ENCODE measurements at regions not wholly inside any gene's neighbourhood (a gene's known extent, or its start where the extent isn't known, plus 50 kb on each side); places are given as distances from the start of the nearest gene placed in this dataset.

DNA sequence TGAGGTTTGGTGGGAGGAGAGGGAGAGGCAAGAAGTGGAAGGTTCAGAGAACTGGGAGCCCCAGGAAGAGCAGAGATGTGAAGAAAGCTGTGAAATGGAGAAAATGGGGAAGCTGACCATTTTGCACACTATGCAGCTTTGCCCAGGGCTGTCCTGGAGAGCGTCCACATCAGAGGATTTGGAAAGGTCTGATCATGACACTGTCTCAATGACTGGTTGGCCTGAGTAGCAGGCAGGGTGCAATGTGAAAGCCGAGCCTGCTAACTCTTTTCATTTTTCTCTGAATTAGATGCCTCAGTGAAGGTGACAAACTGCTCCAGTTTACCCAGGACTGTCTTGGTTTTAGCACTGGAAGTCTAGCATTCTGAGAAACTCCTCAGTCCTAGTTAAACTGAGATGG, 330.1 kb upstream of the RPS6KA3 start:
- no peak for DNase-seq

DNA sequence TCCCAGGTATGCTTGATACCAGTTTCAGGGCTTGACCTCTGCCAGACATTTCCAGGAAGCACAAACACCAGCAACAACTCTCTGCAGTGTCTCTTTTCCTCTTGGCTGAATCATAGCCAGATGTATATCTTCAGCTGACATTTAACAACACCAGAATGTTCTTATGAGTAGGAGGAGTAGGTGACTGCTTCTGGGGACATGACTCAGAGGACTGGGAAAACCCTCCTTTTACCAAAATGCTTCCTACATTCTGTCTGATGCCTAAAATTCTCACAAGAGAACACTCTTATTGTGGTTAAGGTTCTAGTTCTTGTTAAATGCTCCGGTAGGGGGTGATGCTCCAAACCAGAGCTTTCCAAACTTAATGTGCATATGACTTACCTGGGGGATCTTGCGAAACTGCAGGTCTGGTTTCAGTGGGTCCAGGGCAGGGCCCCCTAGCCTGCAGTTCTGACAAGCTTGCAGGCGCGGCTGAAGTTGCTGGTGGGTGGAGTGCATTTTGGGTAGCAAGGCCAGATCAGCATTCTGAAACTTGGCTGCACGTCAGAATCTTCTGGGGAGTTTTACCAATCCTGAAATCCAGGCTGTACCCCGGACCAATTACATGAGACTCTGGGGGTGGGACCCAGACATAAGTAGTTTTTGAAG, 329.3 kb upstream of the RPS6KA3 start:
- DNase-seq, result peak; percentile 10

DNA sequence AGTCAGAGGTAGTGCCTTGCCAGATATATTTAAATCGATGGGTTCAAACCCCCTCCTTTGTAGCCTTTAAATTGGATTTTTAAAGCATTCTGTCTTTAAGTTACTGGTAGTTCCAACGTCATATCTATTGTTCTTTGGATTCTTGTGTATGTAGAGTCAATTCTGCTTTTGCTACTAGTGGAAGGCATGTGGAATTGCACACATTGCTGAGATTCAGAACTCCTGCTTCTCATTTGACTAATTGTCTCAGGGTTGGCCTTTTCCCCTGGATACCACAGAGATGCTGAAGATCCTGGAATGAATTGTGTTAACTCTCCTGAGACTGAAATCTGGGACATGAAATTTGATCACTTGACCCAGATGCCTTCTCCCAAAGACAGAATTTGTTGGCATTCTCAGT, 328.3 kb upstream of the RPS6KA3 start:
- DNase-seq, result no peak

DNA sequence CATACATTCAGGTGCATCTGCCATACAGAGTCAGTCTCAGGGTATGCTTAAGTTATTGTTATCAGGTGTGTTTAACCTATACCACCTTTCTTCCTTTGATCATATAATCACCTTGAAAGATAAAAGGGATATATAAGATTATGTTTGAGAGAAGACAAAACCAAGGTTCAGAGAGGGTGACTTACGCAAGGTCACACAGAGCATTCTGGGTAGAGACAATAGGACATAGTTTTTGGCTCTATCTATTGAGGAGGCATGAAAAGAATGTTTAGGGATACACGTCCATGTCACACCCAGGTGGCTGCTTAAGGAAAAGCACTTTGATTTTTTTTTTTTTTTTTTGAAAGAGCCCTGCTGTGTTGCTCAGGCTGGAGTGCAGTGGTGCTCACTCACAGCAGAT, 327.1 kb upstream of the RPS6KA3 start:
- DNase-seq, result no peak

DNA sequence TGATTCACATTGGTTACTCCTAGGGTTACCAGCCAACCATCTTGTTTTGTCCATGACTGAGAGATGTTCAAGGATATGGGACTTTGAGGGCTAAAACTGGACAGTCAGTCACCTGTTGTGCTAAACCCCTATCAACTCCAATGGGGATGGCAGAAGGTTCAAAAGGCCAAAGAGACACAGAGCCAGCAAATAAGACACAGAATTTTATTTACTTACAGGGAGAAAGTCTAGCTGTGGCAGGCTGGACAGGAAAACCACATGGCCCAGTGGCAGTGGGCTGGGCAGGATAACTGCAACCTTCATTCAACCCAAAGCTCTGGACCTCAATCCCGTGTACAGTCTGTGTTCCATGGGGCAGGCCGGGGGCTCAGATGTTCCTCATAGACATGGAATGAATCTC, 326.7 kb upstream of the RPS6KA3 start:
- DNase-seq, result no peak

DNA sequence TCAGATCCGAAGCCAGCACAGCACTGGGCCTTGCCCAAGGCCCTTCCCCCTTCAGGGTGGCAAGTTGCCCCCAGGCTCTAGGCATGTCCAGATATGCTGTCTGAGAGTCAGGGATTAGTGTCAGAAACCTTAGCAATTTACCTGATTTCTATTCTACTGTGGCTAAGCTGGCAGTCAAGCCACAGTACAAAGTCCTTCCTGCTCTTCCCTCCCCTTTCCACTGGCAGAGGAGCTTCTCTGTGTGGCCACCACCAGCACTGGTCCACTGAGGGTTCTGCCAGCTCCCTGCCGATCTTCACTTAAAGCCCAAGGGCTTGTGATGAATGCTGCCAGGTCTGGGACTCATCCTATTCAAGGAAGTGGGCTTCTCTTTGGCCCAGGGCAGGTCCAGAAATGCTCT, 324.5 kb upstream of the RPS6KA3 start:
- DNase-seq, result no peak

DNA sequence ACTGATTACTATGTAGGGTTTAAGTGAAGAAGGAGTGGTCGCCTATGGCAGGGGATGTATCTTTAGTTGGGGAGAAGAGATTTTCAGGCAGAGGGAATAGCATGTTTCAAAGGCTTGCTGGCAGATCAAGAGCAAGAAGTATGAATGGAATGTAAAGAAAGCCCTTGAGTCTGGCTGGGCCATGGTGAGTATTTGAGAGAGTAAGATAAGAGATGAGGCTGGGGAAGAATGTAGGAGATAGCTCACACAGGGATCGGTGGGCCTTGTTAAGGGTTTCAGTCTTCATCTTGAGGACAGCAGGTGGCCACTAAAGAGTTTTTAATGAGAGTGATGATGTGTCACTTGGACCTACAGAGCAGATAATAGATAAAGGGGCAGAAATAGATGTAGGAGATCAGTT, 319.1 kb upstream of the RPS6KA3 start:
- DNase-seq, result no peak

DNA sequence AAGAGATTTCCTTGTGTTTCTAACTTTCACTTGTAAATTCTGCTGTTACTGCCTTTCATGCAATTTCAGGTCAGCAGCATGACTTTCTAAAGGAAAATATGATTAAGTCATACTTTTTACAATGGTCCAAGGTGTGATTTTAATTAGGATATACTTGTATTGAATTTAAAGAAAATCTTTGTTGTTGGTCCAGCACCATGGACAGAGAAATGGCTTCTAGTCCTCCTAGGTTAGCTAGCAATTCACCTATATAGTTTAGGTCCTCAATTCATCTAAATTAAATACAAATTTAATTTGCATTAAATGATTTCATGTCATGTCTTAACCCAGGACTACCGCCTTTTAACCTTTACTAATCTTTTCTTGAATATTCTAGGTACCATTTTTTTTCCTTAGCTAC, 304.9 kb upstream of the RPS6KA3 start:
- no peak for DNase-seq

DNA sequence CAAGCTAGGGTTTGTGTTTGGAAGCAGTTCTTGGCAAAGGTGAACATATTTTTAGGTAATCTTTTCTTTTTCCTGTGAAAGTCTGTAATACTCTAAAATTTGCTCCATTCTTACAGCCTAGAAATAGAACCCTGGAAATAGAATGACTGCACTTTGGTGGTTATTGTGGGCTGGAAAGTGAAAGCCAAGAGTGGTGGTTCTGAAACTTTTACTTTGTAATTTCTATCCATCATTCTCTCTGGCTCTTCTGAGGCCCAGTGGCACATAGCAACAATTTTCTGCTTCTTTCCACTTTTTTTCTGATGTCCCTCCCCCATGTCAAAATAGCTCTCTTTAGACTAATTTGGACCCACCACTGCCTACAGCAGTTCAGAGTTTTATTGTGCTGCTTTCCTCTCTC, 300.4 kb upstream of the RPS6KA3 start:
- no peak for DNase-seq

DNA sequence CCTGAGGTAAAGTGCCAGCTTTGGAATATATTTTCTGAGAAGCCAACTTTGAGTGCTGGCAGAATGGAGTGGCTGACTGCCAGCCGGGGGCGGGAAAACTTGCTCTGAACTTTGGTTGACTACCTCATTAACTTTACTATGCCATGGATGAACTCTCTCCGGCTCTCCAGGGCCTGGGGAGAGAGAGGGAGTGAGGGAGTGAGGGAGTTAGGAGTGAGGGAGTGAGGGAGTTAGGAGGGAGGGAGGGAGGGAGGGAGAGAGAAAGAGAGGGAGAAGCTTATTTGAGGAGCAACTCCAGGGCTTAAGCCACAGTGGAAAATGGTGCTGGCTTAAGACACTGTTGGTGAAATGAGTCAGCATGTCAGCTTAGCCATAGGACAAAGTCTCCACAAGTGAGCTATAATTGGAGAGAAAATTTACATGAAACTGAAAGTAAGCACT, 280.9 kb upstream of the RPS6KA3 start:
- DNase-seq, result no peak

DNA sequence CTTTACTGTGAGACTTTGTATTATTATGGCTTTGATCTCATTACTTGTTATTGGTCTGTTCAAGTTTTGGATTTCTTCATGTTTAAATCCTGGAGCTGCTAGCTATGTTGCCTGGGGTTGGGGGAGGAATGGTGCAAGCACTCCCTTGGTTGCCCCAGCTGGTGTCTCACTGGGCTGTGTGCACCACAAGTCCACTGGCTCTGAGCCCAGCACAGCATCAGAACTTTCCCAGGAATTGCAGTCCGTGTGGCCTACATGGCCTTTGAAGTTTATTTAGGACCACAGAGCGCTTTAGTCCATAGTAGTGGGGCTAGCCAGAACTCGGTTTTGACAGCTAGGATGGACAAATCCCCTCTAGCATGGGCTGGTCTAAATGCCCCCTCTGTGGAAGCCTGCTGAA, 278.8 kb upstream of the RPS6KA3 start:
- DNase-seq, result no peak

DNA sequence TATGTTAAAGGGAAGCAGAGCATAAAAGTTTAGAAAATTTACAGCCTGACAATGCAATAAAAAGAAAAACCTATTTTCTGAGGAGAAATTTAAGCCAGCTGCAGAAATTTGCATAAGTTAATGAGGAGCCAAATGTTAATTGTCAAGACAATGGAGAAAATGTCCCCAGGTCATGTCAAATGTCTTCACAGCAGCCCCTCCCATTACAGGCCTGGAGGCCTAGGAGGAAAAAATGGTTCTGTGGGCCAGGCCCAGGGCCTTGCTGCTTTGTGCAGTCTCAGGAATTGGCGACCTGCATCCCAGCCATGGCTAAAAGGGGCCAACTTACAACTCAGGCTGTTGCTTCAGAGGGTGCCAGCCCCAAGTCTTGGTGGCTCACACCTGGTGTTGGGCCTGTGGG, 275.4 kb upstream of the RPS6KA3 start:
- DNase-seq, result no peak

DNA sequence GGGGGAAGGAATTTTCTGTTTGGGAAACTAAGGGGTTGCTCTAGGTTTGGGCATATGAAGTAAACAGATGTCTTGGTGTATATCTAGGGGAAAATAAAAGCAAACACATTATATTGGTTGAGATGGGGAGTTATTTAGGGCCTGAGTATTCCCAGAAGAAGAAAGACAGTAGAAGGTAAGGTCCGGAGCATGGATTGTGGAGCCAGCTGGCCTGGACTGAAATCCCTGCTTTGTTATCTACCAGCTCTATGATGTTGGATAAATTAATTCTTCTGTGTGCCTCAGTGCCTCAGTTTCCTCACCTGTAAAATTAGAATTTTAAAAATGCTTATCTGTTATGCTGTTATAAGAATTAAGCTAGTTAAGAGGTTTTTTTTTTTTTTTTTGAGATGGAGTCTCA, 272.3 kb upstream of the RPS6KA3 start:
- no peak for DNase-seq

DNA sequence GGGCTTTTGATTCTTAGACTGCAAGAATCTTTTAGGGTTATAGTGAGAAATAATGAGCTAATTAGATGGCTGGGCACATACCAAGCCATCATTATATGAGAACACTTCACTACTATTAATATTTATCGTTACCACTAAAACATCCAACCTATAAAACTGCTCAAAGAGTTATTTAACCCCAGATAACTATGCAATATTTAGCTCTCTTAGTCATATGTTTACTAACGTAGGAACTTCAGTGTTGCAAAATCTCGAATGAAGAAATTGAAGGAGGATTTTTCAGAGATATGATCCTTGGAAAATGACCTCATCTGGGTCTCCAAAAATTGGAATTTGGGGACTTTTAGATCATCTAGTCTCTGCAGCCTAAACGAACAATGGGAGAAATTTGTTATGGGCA, 265.0 kb upstream of the RPS6KA3 start:
- DNase-seq, result no peak

DNA sequence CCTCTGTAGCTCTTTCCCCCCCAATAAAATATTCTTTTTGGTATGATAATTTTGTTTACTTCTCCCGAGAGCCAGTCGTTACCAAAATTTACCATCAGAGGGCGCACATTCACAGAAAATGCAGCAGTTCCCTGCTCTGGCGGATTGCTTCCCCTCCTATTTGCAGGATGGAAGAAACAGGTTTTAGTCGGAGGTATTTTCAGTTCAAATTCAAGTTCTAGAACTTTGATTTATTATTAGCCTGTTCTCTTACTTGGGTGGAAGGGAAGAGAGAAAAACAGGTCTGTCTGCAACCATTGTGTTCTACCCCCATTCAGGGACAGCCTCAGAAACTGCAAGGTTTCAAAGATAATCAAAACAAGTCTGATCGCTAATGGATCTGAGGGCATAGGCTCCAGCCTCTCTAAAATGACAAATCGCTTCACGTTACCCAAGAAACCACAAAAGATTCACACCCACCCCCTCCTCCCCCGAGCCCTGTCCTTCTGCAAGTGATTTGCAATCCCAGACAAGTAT, 263.8 kb upstream of the RPS6KA3 start:
- peak; percentile 46 for DNase-seq

DNA sequence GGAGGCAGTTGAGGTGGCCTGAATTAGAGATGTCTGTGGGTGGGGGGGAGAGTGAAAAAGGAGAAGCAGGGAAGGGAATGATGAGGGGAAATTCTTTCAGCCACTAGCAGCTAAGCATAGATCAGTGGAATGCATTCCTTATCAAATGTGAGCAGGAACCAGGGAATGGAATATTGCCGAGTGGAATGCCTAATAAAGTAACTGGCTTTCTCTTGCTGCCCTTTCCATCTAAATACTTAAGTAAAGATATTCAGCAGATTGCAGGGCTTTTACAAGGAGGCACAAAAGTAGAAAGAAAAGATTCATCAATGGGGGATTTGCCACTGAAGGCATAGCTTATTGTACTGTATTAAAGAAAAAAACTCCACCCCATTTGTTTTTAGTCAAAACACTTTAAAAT, 263.0 kb upstream of the RPS6KA3 start:
- no peak for DNase-seq

DNA sequence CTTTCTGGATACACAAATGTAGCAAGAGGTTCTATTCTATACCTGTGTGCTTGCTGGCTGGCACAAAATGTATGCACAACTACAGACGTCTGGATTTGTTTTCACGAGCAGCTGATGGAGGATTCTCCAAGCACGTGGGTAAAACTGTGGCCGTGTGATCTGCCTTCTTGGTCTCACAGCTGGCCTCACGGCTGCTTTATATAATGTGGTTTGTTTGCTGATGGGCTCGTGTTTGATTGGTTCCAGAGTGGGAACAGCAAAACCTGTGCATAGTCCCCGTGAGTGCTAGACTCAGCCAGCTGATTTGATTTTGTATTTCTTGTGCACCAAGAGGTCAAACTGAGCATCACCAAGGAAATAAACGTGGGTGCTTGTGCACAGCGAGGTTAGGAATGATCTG, 262.6 kb upstream of the RPS6KA3 start:
- no peak for DNase-seq

DNA sequence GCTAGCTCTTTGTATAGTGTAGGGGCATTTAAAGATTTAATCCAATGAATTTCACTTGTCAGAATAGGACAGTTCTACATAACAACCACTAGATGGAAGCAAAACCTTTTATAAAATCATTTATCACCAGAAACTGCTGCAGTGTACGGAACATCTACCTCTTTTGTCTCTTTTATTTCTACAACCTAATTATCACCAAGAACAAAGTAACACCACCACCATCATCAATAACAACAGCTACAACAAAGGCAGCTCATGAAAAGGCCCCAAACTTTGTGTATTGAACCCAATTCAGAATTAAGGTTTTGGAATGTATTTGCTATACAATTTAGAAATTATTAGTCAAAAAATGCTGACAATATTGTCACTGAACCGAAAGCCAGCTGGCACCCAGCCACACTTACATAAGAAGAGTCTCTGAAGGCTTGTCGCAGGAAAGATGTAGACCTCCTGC, 260.9 kb upstream of the RPS6KA3 start:
- DNase-seq, result no peak

DNA sequence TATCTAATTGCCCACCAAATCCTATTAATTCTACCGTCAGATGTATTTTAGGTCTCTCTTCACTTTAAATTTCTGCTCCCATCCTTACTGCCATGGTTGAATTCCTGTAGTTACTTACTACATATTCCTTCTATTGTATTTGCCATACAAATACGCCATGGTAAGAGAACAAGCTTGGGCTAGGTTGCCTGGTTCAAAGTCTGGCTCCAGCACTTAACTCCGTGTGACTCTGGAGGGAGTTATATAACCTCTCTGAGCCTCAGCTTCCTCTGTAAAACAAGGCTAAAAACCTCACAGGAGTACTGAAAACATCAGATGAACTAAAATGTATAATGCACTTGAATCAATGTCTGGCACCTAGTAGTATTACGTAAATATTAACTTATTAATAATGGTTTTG, 260.3 kb upstream of the RPS6KA3 start:
- no peak for DNase-seq

DNA sequence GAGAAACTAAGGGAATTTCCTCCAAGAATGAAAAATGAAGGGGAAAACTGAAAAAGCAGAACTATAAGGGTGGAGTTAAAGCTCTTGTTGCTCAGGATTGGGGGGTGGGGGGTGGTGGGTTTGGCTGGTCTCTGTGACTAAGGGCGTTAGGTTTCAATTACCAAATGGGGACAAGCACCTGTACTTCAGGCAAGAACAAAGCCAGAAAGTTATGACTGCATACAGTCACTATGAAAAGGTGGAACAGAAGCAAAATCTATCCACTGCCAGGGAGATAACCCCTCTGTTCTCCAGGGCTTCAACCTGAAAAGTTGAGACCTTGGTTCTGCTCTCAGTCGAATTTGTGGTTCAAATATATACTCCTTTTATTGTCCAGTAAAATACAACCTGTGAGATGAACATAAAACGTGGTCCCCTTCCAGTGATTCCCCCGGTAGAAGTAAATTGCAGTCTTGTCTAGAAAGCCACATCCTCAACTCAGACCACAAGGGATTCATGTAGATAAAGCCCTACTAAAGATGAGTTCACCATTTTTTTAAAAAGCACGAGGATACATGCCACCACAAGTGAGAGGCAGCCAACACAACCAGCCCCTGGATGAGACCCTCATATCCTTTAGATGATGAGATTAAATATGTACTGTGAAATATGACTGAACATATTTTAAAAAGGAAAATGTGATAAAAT, 257.1 kb upstream of the RPS6KA3 start:
- no peak for DNase-seq

DNA sequence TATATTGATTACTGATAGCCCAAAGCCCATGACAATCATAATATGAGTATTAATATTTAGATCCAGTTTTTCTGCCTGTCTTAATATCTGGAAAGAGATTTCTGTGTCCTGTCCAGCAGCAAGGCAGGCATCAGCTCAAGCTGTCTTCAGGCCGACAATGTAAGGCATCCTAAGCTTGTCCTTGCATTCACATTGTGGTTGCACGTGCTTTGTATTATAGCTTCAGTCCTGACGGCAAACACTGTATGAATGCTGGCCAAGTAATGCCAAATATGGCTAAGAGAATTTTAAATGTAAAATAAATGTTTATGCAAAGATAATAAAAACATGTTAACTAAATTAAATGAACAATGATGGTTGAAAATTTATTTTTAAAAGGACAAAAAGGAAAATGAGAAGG, 255.7 kb upstream of the RPS6KA3 start:
- DNase-seq, result no peak

DNA sequence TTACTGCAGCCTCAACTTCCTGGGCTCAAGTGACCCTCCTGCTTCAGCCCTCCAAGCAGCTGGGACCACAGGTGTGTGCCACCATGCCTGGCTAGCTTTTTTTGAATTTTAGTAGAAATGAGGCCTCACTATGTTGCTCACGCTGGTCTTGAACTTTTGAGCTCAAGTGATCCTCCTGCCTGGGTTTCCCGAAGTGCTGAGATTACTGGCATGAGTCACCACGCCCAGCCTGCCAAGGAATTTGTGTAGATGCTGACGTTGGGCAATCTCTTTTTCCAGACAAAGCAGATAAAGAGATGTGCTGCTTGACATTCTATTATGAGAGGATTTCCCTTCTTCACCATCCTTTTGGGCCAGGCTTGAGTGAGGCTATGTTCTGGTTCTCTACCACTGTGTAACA, 254.5 kb upstream of the RPS6KA3 start:
- no peak for DNase-seq

DNA sequence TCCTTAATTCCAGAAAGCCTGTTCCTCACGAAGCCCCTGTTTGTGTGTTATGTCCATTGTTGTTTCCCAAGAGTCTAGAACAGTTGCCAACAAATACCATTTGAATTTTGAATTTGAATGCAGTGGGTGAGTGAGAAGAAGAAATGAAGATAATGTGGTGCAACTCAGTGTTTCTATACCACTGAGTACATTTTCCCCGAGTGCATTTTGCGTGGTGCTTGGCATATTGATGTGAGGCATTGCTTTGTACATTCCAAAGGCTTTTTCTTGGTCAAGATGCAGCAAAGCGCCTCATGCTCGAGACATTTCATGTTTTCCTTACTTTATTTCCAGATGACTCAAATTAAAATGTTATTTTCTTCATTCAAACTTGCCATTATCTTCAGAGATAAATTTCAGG, 253.1 kb upstream of the RPS6KA3 start:
- no peak for DNase-seq

DNA sequence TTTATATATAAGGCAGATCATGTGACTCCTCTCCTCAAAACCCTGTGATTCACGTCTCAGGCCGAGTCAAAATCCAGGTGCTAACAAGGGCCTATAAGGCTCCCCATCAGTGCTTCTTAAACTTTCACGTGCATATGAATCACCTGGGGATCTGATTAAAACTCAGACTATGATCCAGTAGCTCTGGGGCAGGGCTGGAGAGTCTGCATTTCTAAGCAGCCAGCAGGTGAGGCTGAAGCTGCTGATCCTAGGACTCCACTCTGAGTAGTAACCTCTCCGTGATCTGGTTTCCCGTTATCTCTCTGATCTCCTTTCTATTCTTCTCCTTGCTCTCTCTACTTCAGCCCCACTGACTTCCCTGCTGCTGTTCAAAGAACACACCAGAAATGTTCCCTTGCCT, 252.4 kb upstream of the RPS6KA3 start:
- DNase-seq, result no peak

DNA sequence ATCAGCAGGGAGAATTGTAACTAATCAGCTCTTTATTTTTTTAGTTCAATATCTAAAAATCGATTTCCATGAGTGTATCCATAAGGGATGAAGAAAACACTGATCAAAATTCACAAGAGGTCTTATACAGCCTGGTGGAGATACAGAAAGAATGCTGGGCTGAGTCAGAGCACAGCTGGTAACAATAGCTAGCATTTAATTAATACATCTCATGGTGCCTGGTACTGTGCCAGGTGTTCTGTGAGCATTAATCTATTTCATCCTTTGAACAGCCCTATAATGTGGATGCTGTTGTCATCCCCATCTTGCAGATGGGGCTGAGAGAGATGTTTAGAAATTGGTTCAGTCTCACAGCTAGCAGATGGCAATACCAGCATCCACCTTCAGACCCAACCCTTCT, 250.9 kb upstream of the RPS6KA3 start:
- DNase-seq, result no peak

All from activated naive CD4-positive, alpha-beta T cell treated with anti-CD3 and anti-CD28 coated beads, Interleukin-2, amount 50 U/mL, for 16 hours (primary cell).